ENCODE measurements at regions not wholly inside any gene's neighbourhood (a gene's known extent, or its start where the extent isn't known, plus 50 kb on each side); places are given as distances from the start of the nearest gene placed in this dataset.

- TF ChIP-seq POLR2A (IDR thresholded peaks at IDR 0.05; ENCODE audit: low read length) (no peak), GATA1 (IDR thresholded peaks at IDR 0.05; ENCODE audit: low read depth, low read length) (no peak)
Measured at GRCh38 chr14:25753130-25753529, 703.2 kb upstream of the STXBP6 start.
